HEK293 (cell line): ENCODE measurements at regions not wholly inside any gene's neighbourhood (a gene's known extent, or its start where the extent isn't known, plus 50 kb on each side); places are given as distances from the start of the nearest gene placed in this dataset.

Source experiments
- CTCF ChIA-PET: fragments of 350-600 bp; formaldehyde crosslinking; extraction: SDS; loops from one replicate; lab custom pipeline; 2021; ENCODE audit warnings: antibody characterized with exemption; lab: Yijun Ruan, JAX
- POLR2A ChIA-PET: fragments of 300-600 bp; formaldehyde crosslinking; extraction: SDS; loops from one replicate; lab custom pipeline; 2020; ENCODE audit warnings: antibody characterized with exemption, inconsistent platforms; lab: Yijun Ruan, JAX
- H3K27ac ChIP-seq: fragments of 200-500 bp; sonication (Bioruptor generic); 2 replicates; pipeline ENCODE4 v1.5.1; 2014; ENCODE audit warnings: low read depth, low read length, control low read depth, inconsistent platforms; ENCODE audit errors: extremely low read depth
- H3K36me3 ChIP-seq, 2 experiments: fragments of 200-500 bp in 1 of 2; sonication (Bioruptor generic) in 1 of 2; 1 replicate in 1 of 2; 2 replicates in 1 of 2; pipeline ENCODE4 v1.5.1; 2014 to 2017; ENCODE audit warnings: inconsistent platforms in 2 of 2, low read length in 2 of 2; ENCODE audit not compliant: control insufficient read depth in 2 of 2, insufficient read depth in 1 of 2
- H3K4me1 ChIP-seq: fragments of 200-500 bp; sonication (Bioruptor generic); 2 replicates; pipeline ENCODE4 v1.5.1; 2014; ENCODE audit warnings: mild to moderate bottlenecking, low read length, inconsistent platforms; ENCODE audit not compliant: control insufficient read depth, insufficient read depth
- H3K4me3 ChIP-seq: 2 replicates; pipeline ENCODE4 v1.5.1; 2011; ENCODE audit warnings: low read depth, mild to moderate bottlenecking, control low read depth, low read length, moderate library complexity
- H3K9me3 ChIP-seq: fragments of 200-500 bp; sonication (Bioruptor generic); 2 replicates; pipeline ENCODE4 v1.5.1; 2014; ENCODE audit warnings: low read depth, low read length, inconsistent platforms; ENCODE audit not compliant: control insufficient read depth, insufficient read depth
- EGR2 ChIP-seq: fragments of 450-650 bp; formaldehyde crosslinking; IDR thresholded peaks from 2 replicates; pipeline ENCODE4 v1.5.1; 2016; ENCODE audit warnings: low read depth, missing biosample characterization, missing genetic modification characterization
- FEZF1 ChIP-seq: fragments of 450-650 bp; formaldehyde crosslinking; IDR thresholded peaks from 2 replicates; pipeline ENCODE4 v1.5.1; 2016; ENCODE audit warnings: missing biosample characterization, missing genetic modification characterization
- REPIN1 ChIP-seq: fragments of 450-650 bp; formaldehyde crosslinking; IDR thresholded peaks from 2 replicates; pipeline ENCODE4 v1.5.1; 2017; ENCODE audit warnings: missing biosample characterization, missing genetic modification characterization, low read depth
- SCRT1 ChIP-seq: fragments of 450-650 bp; formaldehyde crosslinking; IDR thresholded peaks from 2 replicates; pipeline ENCODE4 v1.5.1; 2016; ENCODE audit warnings: missing biosample characterization, missing genetic modification characterization, borderline replicate concordance
- YY2 ChIP-seq: fragments of 450-650 bp; formaldehyde crosslinking; IDR thresholded peaks from 2 replicates; pipeline ENCODE4 v1.5.1; 2016; ENCODE audit warnings: missing biosample characterization, missing genetic modification characterization
- ZBTB20 ChIP-seq: fragments of 450-650 bp; formaldehyde crosslinking; IDR thresholded peaks from 2 replicates; pipeline ENCODE4 v1.5.1; 2016; ENCODE audit warnings: missing biosample characterization, missing genetic modification characterization
- ZNF10 ChIP-seq: fragments of 450-650 bp; formaldehyde crosslinking; IDR thresholded peaks from 2 replicates; pipeline ENCODE4 v1.5.1; 2017; ENCODE audit warnings: missing biosample characterization, missing genetic modification characterization
- ZNF146 ChIP-seq: fragments of 450-650 bp; formaldehyde crosslinking; IDR thresholded peaks from 2 replicates; pipeline ENCODE4 v1.5.1; 2016; ENCODE audit warnings: missing biosample characterization, missing genetic modification characterization
- ZNF433 ChIP-seq: fragments of 450-650 bp; formaldehyde crosslinking; IDR thresholded peaks from 2 replicates; pipeline ENCODE4 v1.5.1; 2016; ENCODE audit warnings: missing biosample characterization, missing genetic modification characterization, low read depth
- ZNF501 ChIP-seq: fragments of 450-650 bp; formaldehyde crosslinking; IDR thresholded peaks from 2 replicates; pipeline ENCODE4 v1.5.1; 2016; ENCODE audit warnings: missing biosample characterization, missing genetic modification characterization
- ZNF623 ChIP-seq: fragments of 450-650 bp; formaldehyde crosslinking; IDR thresholded peaks from 2 replicates; pipeline ENCODE4 v1.5.1; 2016; ENCODE audit warnings: missing biosample characterization, missing genetic modification characterization
- ZNF626 ChIP-seq: fragments of 450-650 bp; sonication (Bioruptor Pico); formaldehyde crosslinking; IDR thresholded peaks from 2 replicates; pipeline ENCODE4 v1.5.1; 2018; ENCODE audit warnings: missing biosample characterization, missing genetic modification characterization, inconsistent platforms
- ZNF76 ChIP-seq: fragments of 450-650 bp; formaldehyde crosslinking; IDR thresholded peaks from 2 replicates; pipeline ENCODE4; 2016; ENCODE audit warnings: low read depth, missing biosample characterization, missing genetic modification characterization, borderline replicate concordance
- ZNF777 ChIP-seq: fragments of 450-650 bp; formaldehyde crosslinking; IDR thresholded peaks from 2 replicates; pipeline ENCODE4 v1.5.1; 2017; ENCODE audit warnings: missing biosample characterization, missing genetic modification characterization, borderline replicate concordance
- ZNF837 ChIP-seq: fragments of 450-650 bp; formaldehyde crosslinking; IDR thresholded peaks from 2 replicates; pipeline ENCODE4 v1.5.1; 2016; ENCODE audit warnings: missing biosample characterization, missing genetic modification characterization
- TF ChIP-seq, protein P1 (sequence below): fragments of 450-650 bp; formaldehyde crosslinking; IDR thresholded peaks from 2 replicates; pipeline ENCODE4 v1.5.1; 2016; ENCODE audit warnings: missing biosample characterization, missing genetic modification characterization, borderline replicate concordance
- TF ChIP-seq, protein P2 (sequence below): fragments of 450-650 bp; formaldehyde crosslinking; IDR thresholded peaks from 2 replicates; pipeline ENCODE4 v1.5.1; 2017; ENCODE audit warnings: missing biosample characterization, missing genetic modification characterization
- TF ChIP-seq, protein P3 (sequence below): fragments of 450-650 bp; formaldehyde crosslinking; IDR thresholded peaks from 2 replicates; pipeline ENCODE4 v1.5.1; 2016; ENCODE audit warnings: missing biosample characterization, missing genetic modification characterization, borderline replicate concordance
- TF ChIP-seq, protein P4 (sequence below): fragments of 450-650 bp; formaldehyde crosslinking; IDR thresholded peaks from 2 replicates; pipeline ENCODE4 v1.5.1; 2016; ENCODE audit warnings: missing biosample characterization, missing genetic modification characterization, low read depth
- TF ChIP-seq, protein P5 (sequence below): fragments of 450-650 bp; formaldehyde crosslinking; conservative IDR thresholded peaks from 2 replicates; pipeline ENCODE4 v1.5.1; 2016; ENCODE audit warnings: low read depth, missing biosample characterization, missing genetic modification characterization

DNA sequence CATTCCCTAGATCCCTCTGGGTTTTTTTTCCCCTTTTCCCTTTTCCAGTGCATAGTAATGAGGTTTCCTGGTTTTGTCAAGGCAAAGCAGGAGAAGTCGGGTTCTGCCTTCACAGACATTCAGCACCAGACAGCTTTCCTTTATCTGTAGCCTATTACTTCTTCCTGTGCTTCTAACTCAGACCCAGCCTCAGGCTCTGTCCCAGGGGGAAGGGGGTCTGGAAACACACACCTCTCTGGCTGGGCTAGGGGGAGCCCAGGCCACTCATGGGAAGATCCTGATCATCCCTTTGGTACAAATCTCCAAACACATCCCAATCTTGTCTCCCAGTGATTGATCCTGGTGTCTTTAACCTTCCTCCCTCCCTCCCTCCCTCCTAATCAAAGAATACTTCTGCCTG lies 656.4 kb downstream of the LMO4 start:
- Histone ChIP-seq H3K4me3 (no peak overlapping the region), H3K36me3 (no peaks in the 10 kb centered on the region), H3K27ac (no peak overlapping the region)
- ChIA-PET POLR2A (no interaction called here), CTCF (no interaction called here)
- TF ChIP-seq SCRT1 (tag by site-specific recombination) (no peak), EGR2 (tag by site-specific recombination) (no peak), ZNF777 (tag by site-specific recombination) (no peak), ZNF626 (no peak), ZNF623 (no peak), ZNF501 (tag by site-specific recombination) (no peak), FEZF1 (tag by site-specific recombination) (no peak), ZNF76 (tag by site-specific recombination) (no peak), YY2 (tag by site-specific recombination) (no peak), ZNF146 (tag by site-specific recombination) (no peak), ZBTB20 (tag by site-specific recombination) (no peak), ZNF10 (tag by site-specific recombination) (no peak), ZNF433 (tag by site-specific recombination) (no peak), ZNF837 (tag by site-specific recombination) (no peak), REPIN1 (tag by site-specific recombination) (no peak)
- TF ChIP-seq, protein P1, sequence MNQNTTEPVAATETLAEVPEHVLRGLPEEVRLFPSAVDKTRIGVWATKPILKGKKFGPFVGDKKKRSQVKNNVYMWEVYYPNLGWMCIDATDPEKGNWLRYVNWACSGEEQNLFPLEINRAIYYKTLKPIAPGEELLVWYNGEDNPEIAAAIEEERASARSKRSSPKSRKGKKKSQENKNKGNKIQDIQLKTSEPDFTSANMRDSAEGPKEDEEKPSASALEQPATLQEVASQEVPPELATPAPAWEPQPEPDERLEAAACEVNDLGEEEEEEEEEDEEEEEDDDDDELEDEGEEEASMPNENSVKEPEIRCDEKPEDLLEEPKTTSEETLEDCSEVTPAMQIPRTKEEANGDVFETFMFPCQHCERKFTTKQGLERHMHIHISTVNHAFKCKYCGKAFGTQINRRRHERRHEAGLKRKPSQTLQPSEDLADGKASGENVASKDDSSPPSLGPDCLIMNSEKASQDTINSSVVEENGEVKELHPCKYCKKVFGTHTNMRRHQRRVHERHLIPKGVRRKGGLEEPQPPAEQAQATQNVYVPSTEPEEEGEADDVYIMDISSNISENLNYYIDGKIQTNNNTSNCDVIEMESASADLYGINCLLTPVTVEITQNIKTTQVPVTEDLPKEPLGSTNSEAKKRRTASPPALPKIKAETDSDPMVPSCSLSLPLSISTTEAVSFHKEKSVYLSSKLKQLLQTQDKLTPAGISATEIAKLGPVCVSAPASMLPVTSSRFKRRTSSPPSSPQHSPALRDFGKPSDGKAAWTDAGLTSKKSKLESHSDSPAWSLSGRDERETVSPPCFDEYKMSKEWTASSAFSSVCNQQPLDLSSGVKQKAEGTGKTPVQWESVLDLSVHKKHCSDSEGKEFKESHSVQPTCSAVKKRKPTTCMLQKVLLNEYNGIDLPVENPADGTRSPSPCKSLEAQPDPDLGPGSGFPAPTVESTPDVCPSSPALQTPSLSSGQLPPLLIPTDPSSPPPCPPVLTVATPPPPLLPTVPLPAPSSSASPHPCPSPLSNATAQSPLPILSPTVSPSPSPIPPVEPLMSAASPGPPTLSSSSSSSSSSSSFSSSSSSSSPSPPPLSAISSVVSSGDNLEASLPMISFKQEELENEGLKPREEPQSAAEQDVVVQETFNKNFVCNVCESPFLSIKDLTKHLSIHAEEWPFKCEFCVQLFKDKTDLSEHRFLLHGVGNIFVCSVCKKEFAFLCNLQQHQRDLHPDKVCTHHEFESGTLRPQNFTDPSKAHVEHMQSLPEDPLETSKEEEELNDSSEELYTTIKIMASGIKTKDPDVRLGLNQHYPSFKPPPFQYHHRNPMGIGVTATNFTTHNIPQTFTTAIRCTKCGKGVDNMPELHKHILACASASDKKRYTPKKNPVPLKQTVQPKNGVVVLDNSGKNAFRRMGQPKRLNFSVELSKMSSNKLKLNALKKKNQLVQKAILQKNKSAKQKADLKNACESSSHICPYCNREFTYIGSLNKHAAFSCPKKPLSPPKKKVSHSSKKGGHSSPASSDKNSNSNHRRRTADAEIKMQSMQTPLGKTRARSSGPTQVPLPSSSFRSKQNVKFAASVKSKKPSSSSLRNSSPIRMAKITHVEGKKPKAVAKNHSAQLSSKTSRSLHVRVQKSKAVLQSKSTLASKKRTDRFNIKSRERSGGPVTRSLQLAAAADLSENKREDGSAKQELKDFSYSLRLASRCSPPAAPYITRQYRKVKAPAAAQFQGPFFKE (tag by site-specific recombination) = no peak
- TF ChIP-seq, protein P2, sequence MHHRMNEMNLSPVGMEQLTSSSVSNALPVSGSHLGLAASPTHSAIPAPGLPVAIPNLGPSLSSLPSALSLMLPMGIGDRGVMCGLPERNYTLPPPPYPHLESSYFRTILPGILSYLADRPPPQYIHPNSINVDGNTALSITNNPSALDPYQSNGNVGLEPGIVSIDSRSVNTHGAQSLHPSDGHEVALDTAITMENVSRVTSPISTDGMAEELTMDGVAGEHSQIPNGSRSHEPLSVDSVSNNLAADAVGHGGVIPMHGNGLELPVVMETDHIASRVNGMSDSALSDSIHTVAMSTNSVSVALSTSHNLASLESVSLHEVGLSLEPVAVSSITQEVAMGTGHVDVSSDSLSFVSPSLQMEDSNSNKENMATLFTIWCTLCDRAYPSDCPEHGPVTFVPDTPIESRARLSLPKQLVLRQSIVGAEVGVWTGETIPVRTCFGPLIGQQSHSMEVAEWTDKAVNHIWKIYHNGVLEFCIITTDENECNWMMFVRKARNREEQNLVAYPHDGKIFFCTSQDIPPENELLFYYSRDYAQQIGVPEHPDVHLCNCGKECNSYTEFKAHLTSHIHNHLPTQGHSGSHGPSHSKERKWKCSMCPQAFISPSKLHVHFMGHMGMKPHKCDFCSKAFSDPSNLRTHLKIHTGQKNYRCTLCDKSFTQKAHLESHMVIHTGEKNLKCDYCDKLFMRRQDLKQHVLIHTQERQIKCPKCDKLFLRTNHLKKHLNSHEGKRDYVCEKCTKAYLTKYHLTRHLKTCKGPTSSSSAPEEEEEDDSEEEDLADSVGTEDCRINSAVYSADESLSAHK (tag by site-specific recombination) = no peak
- TF ChIP-seq, protein P3, sequence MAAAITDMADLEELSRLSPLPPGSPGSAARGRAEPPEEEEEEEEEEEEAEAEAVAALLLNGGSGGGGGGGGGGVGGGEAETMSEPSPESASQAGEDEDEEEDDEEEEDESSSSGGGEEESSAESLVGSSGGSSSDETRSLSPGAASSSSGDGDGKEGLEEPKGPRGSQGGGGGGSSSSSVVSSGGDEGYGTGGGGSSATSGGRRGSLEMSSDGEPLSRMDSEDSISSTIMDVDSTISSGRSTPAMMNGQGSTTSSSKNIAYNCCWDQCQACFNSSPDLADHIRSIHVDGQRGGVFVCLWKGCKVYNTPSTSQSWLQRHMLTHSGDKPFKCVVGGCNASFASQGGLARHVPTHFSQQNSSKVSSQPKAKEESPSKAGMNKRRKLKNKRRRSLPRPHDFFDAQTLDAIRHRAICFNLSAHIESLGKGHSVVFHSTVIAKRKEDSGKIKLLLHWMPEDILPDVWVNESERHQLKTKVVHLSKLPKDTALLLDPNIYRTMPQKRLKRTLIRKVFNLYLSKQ (tag by site-specific recombination) = no peak
- TF ChIP-seq, protein P4, sequence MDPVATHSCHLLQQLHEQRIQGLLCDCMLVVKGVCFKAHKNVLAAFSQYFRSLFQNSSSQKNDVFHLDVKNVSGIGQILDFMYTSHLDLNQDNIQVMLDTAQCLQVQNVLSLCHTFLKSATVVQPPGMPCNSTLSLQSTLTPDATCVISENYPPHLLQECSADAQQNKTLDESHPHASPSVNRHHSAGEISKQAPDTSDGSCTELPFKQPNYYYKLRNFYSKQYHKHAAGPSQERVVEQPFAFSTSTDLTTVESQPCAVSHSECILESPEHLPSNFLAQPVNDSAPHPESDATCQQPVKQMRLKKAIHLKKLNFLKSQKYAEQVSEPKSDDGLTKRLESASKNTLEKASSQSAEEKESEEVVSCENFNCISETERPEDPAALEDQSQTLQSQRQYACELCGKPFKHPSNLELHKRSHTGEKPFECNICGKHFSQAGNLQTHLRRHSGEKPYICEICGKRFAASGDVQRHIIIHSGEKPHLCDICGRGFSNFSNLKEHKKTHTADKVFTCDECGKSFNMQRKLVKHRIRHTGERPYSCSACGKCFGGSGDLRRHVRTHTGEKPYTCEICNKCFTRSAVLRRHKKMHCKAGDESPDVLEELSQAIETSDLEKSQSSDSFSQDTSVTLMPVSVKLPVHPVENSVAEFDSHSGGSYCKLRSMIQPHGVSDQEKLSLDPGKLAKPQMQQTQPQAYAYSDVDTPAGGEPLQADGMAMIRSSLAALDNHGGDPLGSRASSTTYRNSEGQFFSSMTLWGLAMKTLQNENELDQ (tag by site-specific recombination) = no peak
- TF ChIP-seq, protein P5, sequence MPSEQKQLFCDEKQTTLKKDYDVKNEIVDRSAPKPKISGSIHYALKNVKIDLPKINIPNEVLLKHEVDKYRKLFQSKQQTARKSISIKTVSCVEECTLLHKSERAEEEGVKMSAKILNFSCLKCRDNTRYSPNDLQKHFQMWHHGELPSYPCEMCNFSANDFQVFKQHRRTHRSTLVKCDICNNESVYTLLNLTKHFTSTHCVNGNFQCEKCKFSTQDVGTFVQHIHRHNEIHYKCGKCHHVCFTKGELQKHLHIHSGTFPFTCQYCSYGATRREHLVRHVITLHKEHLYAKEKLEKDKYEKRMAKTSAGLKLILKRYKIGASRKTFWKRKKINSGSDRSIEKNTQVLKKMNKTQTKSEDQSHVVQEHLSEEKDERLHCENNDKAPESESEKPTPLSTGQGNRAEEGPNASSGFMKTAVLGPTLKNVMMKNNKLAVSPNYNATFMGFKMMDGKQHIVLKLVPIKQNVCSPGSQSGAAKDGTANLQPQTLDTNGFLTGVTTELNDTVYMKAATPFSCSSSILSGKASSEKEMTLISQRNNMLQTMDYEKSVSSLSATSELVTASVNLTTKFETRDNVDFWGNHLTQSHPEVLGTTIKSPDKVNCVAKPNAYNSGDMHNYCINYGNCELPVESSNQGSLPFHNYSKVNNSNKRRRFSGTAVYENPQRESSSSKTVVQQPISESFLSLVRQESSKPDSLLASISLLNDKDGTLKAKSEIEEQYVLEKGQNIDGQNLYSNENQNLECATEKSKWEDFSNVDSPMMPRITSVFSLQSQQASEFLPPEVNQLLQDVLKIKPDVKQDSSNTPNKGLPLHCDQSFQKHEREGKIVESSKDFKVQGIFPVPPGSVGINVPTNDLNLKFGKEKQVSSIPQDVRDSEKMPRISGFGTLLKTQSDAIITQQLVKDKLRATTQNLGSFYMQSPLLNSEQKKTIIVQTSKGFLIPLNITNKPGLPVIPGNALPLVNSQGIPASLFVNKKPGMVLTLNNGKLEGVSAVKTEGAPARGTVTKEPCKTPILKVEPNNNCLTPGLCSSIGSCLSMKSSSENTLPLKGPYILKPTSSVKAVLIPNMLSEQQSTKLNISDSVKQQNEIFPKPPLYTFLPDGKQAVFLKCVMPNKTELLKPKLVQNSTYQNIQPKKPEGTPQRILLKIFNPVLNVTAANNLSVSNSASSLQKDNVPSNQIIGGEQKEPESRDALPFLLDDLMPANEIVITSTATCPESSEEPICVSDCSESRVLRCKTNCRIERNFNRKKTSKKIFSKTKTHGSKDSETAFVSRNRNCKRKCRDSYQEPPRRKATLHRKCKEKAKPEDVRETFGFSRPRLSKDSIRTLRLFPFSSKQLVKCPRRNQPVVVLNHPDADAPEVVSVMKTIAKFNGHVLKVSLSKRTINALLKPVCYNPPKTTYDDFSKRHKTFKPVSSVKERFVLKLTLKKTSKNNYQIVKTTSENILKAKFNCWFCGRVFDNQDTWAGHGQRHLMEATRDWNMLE (tag by site-specific recombination) = no peak
- TF ChIP-seq, all 188 proteins: peak for 0
- no peaks in the 10 kb centered on the region for H3K4me1 ChIP-seq
- no peaks in the 10 kb centered on the region for H3K9me3 ChIP-seq
